ENCODE measurements at regions not wholly inside any gene's neighbourhood (a gene's known extent, or its start where the extent isn't known, plus 50 kb on each side); places are given as distances from the start of the nearest gene placed in this dataset.

DNA sequence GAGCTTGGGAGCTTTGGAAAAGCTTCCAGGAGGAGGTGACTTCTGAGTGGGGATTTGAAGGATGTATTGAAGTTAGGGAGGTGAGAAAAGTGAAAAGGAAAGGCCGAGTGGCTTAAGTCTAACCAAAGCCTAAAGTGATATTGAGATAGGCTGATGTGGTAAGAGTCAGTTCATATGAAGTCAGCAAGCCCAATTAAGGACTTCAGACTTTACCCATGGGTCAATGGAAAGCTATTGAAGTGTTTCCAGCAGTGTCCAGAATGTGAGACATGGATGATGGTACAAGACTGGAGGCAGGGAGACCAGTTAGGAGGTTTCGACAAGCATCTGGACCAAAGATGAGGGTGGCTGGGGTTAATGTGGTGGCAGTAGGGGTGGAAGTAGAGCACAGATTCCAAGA is 134.3 kb upstream of the WWC1 start:
- Histone ChIP-seq H2BK12ac (ENCODE audit: low read length in 2 of 2) (no peak overlapping the region), H3K4me2 (ENCODE audit: low read length, poor library complexity, severe bottlenecking) (no peak overlapping the region), H4K8ac (ENCODE audit: low read length) (no peak overlapping the region), H3K9ac (ENCODE audit: low read length) (no peak overlapping the region), H2BK5ac (ENCODE audit: low read depth, low read length, poor library complexity, severe bottlenecking) (no peak overlapping the region), H3K9me3 (ENCODE audit: control insufficient read depth, low read length) (no peaks in the 10 kb centered on the region), H3K27ac (ENCODE audit: low read length, poor library complexity, severe bottlenecking) (no peak overlapping the region), H3K27me3 (ENCODE audit: control insufficient read depth in 1 of 2, insufficient read depth in 1 of 2, low read length in 2 of 2) (peaks cover 0 to 41% of the 10 kb centered on the region in 2 experiments), H3K4me1 (ENCODE audit: control insufficient read depth, insufficient read depth, low read depth, low read length) (peaks cover 1% of the 10 kb centered on the region), H2AFZ (ENCODE audit: low read depth, low read length) (no peak overlapping the region), H3K36me3 (ENCODE audit: control insufficient read depth in 1 of 2, insufficient read depth in 2 of 2, low read depth in 1 of 2, low read length in 2 of 2) (peaks cover 0 to 7% of the 10 kb centered on the region in 2 experiments), H3K18ac (ENCODE audit: low read depth in 1 of 2, low read length in 2 of 2) (no peak overlapping the region), H3K14ac (ENCODE audit: low read length in 2 of 2) (no peak overlapping the region), H3K23ac (ENCODE audit: low read length in 2 of 2) (no peak overlapping the region), H3K4me3 (ENCODE audit: insufficient read depth in 1 of 2, low read depth in 1 of 2, low read length in 2 of 2) (no peak overlapping the region), H2AK5ac (ENCODE audit: low read length, severe bottlenecking) (no peak overlapping the region), H2BK15ac (ENCODE audit: low read depth, poor library complexity, severe bottlenecking) (no peak overlapping the region), H2BK120ac (ENCODE audit: low read depth, low read length) (no peak overlapping the region), H4K91ac (ENCODE audit: low read length) (no peak overlapping the region), H3K4ac (ENCODE audit: low read depth in 1 of 2, low read length in 2 of 2) (no peak overlapping the region), H3K79me1 (replicated peaks; ENCODE audit: low read length, poor library complexity, severe bottlenecking) (peaks cover 1% of the 10 kb centered on the region)
- DNase-seq, result no peak
- WGBS, result 89% methylated on average over 2 of the region's 2 CpGs

DNA sequence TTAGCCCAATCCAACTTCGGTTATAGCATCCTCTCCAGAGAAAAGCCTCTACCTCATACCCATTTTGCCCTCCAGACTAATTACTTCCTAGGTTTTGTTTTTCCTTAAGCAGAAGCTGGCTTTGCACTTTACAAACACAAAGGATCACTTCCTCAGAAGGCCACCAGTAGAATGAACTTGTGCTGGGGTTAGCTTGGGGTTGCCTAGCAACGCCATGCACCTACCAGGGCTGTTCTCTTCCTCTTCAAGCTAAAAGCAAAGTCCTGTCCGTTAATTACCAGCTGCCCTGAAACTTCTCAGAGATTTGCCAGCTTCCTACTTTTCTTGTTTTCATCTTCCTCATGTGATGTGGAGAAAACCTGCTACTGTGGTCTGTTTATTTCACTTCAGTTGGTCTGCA is 132.0 kb upstream of the WWC1 start:
- Histone ChIP-seq H2BK12ac (ENCODE audit: low read length in 2 of 2) (no peak overlapping the region), H3K27me3 (ENCODE audit: control insufficient read depth in 1 of 2, insufficient read depth in 1 of 2, low read length in 2 of 2) (peaks cover 0 to 30% of the 10 kb centered on the region in 2 experiments), H2AK5ac (ENCODE audit: low read length, severe bottlenecking) (no peak overlapping the region), H3K18ac (ENCODE audit: low read depth in 1 of 2, low read length in 2 of 2) (no peak overlapping the region), H3K4me1 (ENCODE audit: control insufficient read depth, insufficient read depth, low read depth, low read length) (peaks cover 5% of the 10 kb centered on the region), H3K79me1 (replicated peaks; ENCODE audit: low read length, poor library complexity, severe bottlenecking) (peaks cover 4% of the 10 kb centered on the region), H3K27ac (ENCODE audit: low read length, poor library complexity, severe bottlenecking) (no peak overlapping the region), H3K36me3 (ENCODE audit: control insufficient read depth in 1 of 2, insufficient read depth in 2 of 2, low read depth in 1 of 2, low read length in 2 of 2) (peaks cover 0 to 16% of the 10 kb centered on the region in 2 experiments), H2BK5ac (ENCODE audit: low read depth, low read length, poor library complexity, severe bottlenecking) (no peak overlapping the region), H3K23ac (ENCODE audit: low read length in 2 of 2) (no peak overlapping the region), H2BK120ac (ENCODE audit: low read depth, low read length) (no peak overlapping the region), H3K9me3 (ENCODE audit: control insufficient read depth, low read length) (no peaks in the 10 kb centered on the region), H4K8ac (ENCODE audit: low read length) (no peak overlapping the region), H3K9ac (ENCODE audit: low read length) (no peak overlapping the region), H3K4ac (ENCODE audit: low read depth in 1 of 2, low read length in 2 of 2) (no peak overlapping the region), H4K91ac (ENCODE audit: low read length) (no peak overlapping the region), H2AFZ (ENCODE audit: low read depth, low read length) (no peak overlapping the region), H3K4me2 (ENCODE audit: low read length, poor library complexity, severe bottlenecking) (no peak overlapping the region), H2BK15ac (ENCODE audit: low read depth, poor library complexity, severe bottlenecking) (no peak overlapping the region), H3K4me3 (ENCODE audit: insufficient read depth in 1 of 2, low read depth in 1 of 2, low read length in 2 of 2) (no peak overlapping the region), H3K14ac (ENCODE audit: low read length in 2 of 2) (no peak overlapping the region)
- no peak for DNase-seq
- 75% methylated on average over 2 of the region's 3 CpGs for WGBS

DNA sequence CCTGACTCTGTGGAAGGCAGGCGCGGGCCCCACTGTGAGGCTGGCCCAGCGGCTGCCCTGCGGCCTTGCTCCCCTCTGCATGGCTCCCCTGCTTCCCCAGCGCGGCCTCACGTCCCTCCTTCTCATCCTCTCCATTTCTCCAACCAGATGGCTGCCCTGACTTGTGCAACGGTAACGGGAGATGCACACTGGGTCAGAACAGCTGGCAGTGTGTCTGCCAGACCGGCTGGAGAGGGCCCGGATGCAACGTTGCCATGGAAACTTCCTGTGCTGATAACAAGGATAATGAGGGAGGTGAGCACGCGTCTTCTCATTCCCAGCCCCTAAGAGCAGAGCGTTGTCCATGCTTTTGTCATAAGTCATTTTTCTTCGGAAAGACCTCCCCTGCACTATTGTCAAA is 129.0 kb upstream of the WWC1 start:
- 71% methylated on average over 15 of the region's 16 CpGs for WGBS
- H3K36me3 ChIP-seq (ENCODE audit: control insufficient read depth in 1 of 2, insufficient read depth in 2 of 2, low read depth in 1 of 2, low read length in 2 of 2), result peaks cover 0 to 9% of the 10 kb centered on the region in 2 experiments
- H3K23ac ChIP-seq (ENCODE audit: low read length in 2 of 2), result no peak overlapping the region
- no peak overlapping the region for H3K4me2 ChIP-seq (ENCODE audit: low read length, poor library complexity, severe bottlenecking)
- no peak overlapping the region for H4K8ac ChIP-seq (ENCODE audit: low read length)
- no peak overlapping the region for H3K18ac ChIP-seq (ENCODE audit: low read depth in 1 of 2, low read length in 2 of 2)
- no peak overlapping the region for H3K9ac ChIP-seq (ENCODE audit: low read length)
- no peak for DNase-seq
- H2BK15ac ChIP-seq (ENCODE audit: low read depth, poor library complexity, severe bottlenecking), result no peak overlapping the region
- no peak overlapping the region for H2AK5ac ChIP-seq (ENCODE audit: low read length, severe bottlenecking)
- H4K91ac ChIP-seq (ENCODE audit: low read length), result no peak overlapping the region
- H3K9me3 ChIP-seq (ENCODE audit: control insufficient read depth, low read length), result no peaks in the 10 kb centered on the region
- no peak overlapping the region for H3K14ac ChIP-seq (ENCODE audit: low read length in 2 of 2)
- H2BK5ac ChIP-seq (ENCODE audit: low read depth, low read length, poor library complexity, severe bottlenecking), result no peak overlapping the region
- H3K4ac ChIP-seq (ENCODE audit: low read depth in 1 of 2, low read length in 2 of 2), result no peak overlapping the region
- peaks cover 4% of the 10 kb centered on the region for H3K79me1 ChIP-seq (replicated peaks; ENCODE audit: low read length, poor library complexity, severe bottlenecking)
- H3K4me1 ChIP-seq (ENCODE audit: control insufficient read depth, insufficient read depth, low read depth, low read length), result peaks cover 12% of the 10 kb centered on the region
- peaks cover 0 to 37% of the 10 kb centered on the region in 2 experiments for H3K27me3 ChIP-seq (ENCODE audit: control insufficient read depth in 1 of 2, insufficient read depth in 1 of 2, low read length in 2 of 2)
- H3K27ac ChIP-seq (ENCODE audit: low read length, poor library complexity, severe bottlenecking), result no peak overlapping the region
- H3K4me3 ChIP-seq (ENCODE audit: insufficient read depth in 1 of 2, low read depth in 1 of 2, low read length in 2 of 2), result no peak overlapping the region
- no peak overlapping the region for H2AFZ ChIP-seq (ENCODE audit: low read depth, low read length)
- H2BK120ac ChIP-seq (ENCODE audit: low read depth, low read length), result no peak overlapping the region
- H2BK12ac ChIP-seq (ENCODE audit: low read length in 2 of 2), result no peak overlapping the region

DNA sequence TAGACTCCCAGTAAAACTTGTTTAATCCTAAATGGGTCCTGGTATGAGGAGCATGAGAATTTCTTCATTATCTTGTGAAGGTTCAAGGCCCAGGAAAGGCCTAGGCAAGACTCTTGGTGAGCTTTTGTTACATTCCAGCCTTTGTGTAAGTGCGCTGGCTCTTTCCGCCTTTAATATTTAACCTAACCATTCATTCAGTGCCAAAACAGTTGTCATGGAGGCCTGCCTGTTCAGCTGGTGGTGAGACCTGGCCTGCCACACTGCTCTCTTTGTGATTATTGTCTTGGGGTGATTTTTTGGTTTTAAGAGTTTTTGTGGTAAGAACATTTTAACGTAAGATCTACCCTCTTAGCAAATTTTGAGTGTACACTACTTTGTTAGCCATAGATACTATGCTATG is 127.5 kb upstream of the WWC1 start:
- H3K9ac ChIP-seq (ENCODE audit: low read length), result no peak overlapping the region
- peaks cover 0 to 39% of the 10 kb centered on the region in 2 experiments for H3K27me3 ChIP-seq (ENCODE audit: control insufficient read depth in 1 of 2, insufficient read depth in 1 of 2, low read length in 2 of 2)
- no peak overlapping the region for H2BK120ac ChIP-seq (ENCODE audit: low read depth, low read length)
- H3K18ac ChIP-seq (ENCODE audit: low read depth in 1 of 2, low read length in 2 of 2), result no peak overlapping the region
- peak overlapping the region; percentile 49 for H2AK5ac ChIP-seq (ENCODE audit: low read length, severe bottlenecking)
- no peaks in the 10 kb centered on the region for H3K9me3 ChIP-seq (ENCODE audit: control insufficient read depth, low read length)
- H2BK12ac ChIP-seq (ENCODE audit: low read length in 2 of 2), result no peak overlapping the region
- peaks cover 0 to 10% of the 10 kb centered on the region in 2 experiments for H3K36me3 ChIP-seq (ENCODE audit: control insufficient read depth in 1 of 2, insufficient read depth in 2 of 2, low read depth in 1 of 2, low read length in 2 of 2)
- peaks cover 4% of the 10 kb centered on the region for H3K79me1 ChIP-seq (replicated peaks; ENCODE audit: low read length, poor library complexity, severe bottlenecking)
- no peak for DNase-seq
- no peak overlapping the region for H2BK15ac ChIP-seq (ENCODE audit: low read depth, poor library complexity, severe bottlenecking)
- H3K4me2 ChIP-seq (ENCODE audit: low read length, poor library complexity, severe bottlenecking), result no peak overlapping the region
- no peak overlapping the region for H2AFZ ChIP-seq (ENCODE audit: low read depth, low read length)
- no peak overlapping the region for H3K14ac ChIP-seq (ENCODE audit: low read length in 2 of 2)
- no peak overlapping the region for H4K8ac ChIP-seq (ENCODE audit: low read length)
- no peak overlapping the region for H4K91ac ChIP-seq (ENCODE audit: low read length)
- WGBS, result 100% methylated on average over 1 of the region's 3 CpGs
- H3K4ac ChIP-seq (ENCODE audit: low read depth in 1 of 2, low read length in 2 of 2), result no peak overlapping the region
- H3K23ac ChIP-seq (ENCODE audit: low read length in 2 of 2), result no peak overlapping the region
- no peak overlapping the region for H3K4me3 ChIP-seq (ENCODE audit: insufficient read depth in 1 of 2, low read depth in 1 of 2, low read length in 2 of 2)
- no peak overlapping the region for H2BK5ac ChIP-seq (ENCODE audit: low read depth, low read length, poor library complexity, severe bottlenecking)
- peak overlapping the region; percentile 89 for H3K27ac ChIP-seq (ENCODE audit: low read length, poor library complexity, severe bottlenecking)
- H3K4me1 ChIP-seq (ENCODE audit: control insufficient read depth, insufficient read depth, low read depth, low read length), result peaks cover 12% of the 10 kb centered on the region
